GM23248 (cell line): ENCODE measurements at regions not wholly inside any gene's neighbourhood (a gene's known extent, or its start where the extent isn't known, plus 50 kb on each side); places are given as distances from the start of the nearest gene placed in this dataset.

ENCODE experiments used
- EZH2 ChIP-seq: fragments of 200-600 bp; sonication (generic); IDR thresholded peaks from 2 replicates; pipeline ENCODE4 v1.6.1; 2018; ENCODE audit warnings: antibody characterized with exemption, mild to moderate bottlenecking; ENCODE audit not compliant: insufficient read depth, poor library complexity, severe bottlenecking
- EZH2phosphoT487 ChIP-seq: fragments of 200-600 bp; sonication (generic); IDR thresholded peaks from 2 replicates; pipeline ENCODE4 v1.6.1; 2018; ENCODE audit warnings: antibody characterized with exemption, moderate library complexity, mild to moderate bottlenecking, low read depth; ENCODE audit not compliant: insufficient read depth

- TF ChIP-seq EZH2phosphoT487 (no peak), EZH2 (no peak)
Measured at GRCh38 chr2:33706410-33706809, 107.3 kb upstream of the FAM98A start.
